Neural cell (in vitro differentiated cells): ENCODE measurements at regions not wholly inside any gene's neighbourhood (a gene's known extent, or its start where the extent isn't known, plus 50 kb on each side); places are given as distances from the start of the nearest gene placed in this dataset.

Source experiments
- H2AFZ ChIP-seq: fragments of 200-600, 300-800 bp; sonication (generic), shearing (Covaris generic); 2 replicates; pipeline ENCODE4 v1.6.0; 2014; ENCODE audit warnings: low read depth, mild to moderate bottlenecking, antibody characterized with exemption, low read length, moderate library complexity
- H3F3A ChIP-seq: fragments of 200-600 bp; shearing (Covaris generic); 2 replicates; pipeline ENCODE4 v1.6.1; 2016; ENCODE audit warnings: mild to moderate bottlenecking, moderate library complexity, mixed read lengths, antibody characterized with exemption, low read length; ENCODE audit not compliant: insufficient read depth, poor library complexity, severe bottlenecking
- H3K27ac ChIP-seq: fragments of 200-600, 300-800 bp; sonication (generic), shearing (Covaris generic); 2 replicates; pipeline ENCODE4 v1.5.1; 2014; ENCODE audit warnings: mild to moderate bottlenecking, low read length, moderate library complexity
- H3K27me3 ChIP-seq: fragments of 300-800, 200-600 bp; sonication (generic), shearing (Covaris generic); 2 replicates; pipeline ENCODE4 v1.6.0; 2014; ENCODE audit warnings: mild to moderate bottlenecking, low read depth, low read length, moderate library complexity; ENCODE audit not compliant: insufficient read depth
- H3K36me3 ChIP-seq: fragments of 300-800, 200-600 bp; sonication (generic), shearing (Covaris generic); 2 replicates; pipeline ENCODE4 v1.5.1; 2014; ENCODE audit warnings: mild to moderate bottlenecking, antibody characterized with exemption, low read length, moderate library complexity; ENCODE audit not compliant: insufficient read depth
- H3K4me2 ChIP-seq: fragments of 300-800, 200-600 bp; sonication (generic), shearing (Covaris generic); 2 replicates; pipeline ENCODE4 v1.6.0; 2014; ENCODE audit warnings: mild to moderate bottlenecking, low read length
- H3K4me3 ChIP-seq: fragments of 300-800, 200-600 bp; sonication (generic), shearing (Covaris generic); 2 replicates; pipeline ENCODE4 v1.5.1; 2014; ENCODE audit warnings: mild to moderate bottlenecking, low read length, moderate library complexity
- H3K79me2 ChIP-seq: fragments of 200-600 bp; shearing (Covaris generic); replicated peaks from 2 replicates; pipeline ENCODE4 v1.6.0; 2014; ENCODE audit warnings: mild to moderate bottlenecking, low read length, moderate library complexity; ENCODE audit not compliant: insufficient read depth
- H3K9ac ChIP-seq: fragments of 300-800, 200-600 bp; sonication (generic), shearing (Covaris generic); 2 replicates; pipeline ENCODE4 v1.6.1; 2016; ENCODE audit warnings: mild to moderate bottlenecking, low read length, mixed read lengths
- H3K9me2 ChIP-seq: fragments of 200-600 bp; shearing (Covaris generic); 2 replicates; pipeline ENCODE4 v1.6.1; 2016; ENCODE audit warnings: mild to moderate bottlenecking, low read length, mixed read lengths; ENCODE audit not compliant: insufficient read depth
- H3K9me3 ChIP-seq: fragments of 200-600, 300-800 bp; sonication (generic), shearing (Covaris generic); 2 replicates; pipeline ENCODE4 v1.6.1; 2016; ENCODE audit warnings: mild to moderate bottlenecking, mixed run types, low read length, moderate library complexity, mixed read lengths
- H4K20me1 ChIP-seq: fragments of 200-600 bp; shearing (Covaris generic); 2 replicates; pipeline ENCODE4 v1.6.1; 2016; ENCODE audit warnings: mild to moderate bottlenecking, mixed run types; ENCODE audit not compliant: insufficient read depth
- EP300 ChIP-seq: fragments of 450-650 bp; conservative IDR thresholded peaks from 2 replicates; pipeline ENCODE4 v1.6.1; 2014; ENCODE audit warnings: antibody characterized with exemption, mild to moderate bottlenecking, moderate library complexity; ENCODE audit not compliant: poor library complexity, severe bottlenecking
- EZH2 ChIP-seq: fragments of 200-600, 300-800 bp; shearing (Covaris generic), sonication (generic); IDR thresholded peaks from 2 replicates; pipeline ENCODE4 v1.6.1; 2014; ENCODE audit warnings: antibody characterized with exemption, low read length, borderline replicate concordance, mild to moderate bottlenecking; ENCODE audit not compliant: insufficient read depth, poor library complexity, severe bottlenecking
- MXI1 ChIP-seq: fragments of 450-650 bp; conservative IDR thresholded peaks from 2 replicates; pipeline ENCODE4 v1.6.1; 2014; ENCODE audit warnings: antibody characterized with exemption, mild to moderate bottlenecking; ENCODE audit not compliant: poor library complexity, severe bottlenecking
- POLR2AphosphoS5 ChIP-seq: IDR thresholded peaks from 2 replicates; pipeline ENCODE4 v1.6.1; 2012
- RAD21 ChIP-seq: fragments of 450-650 bp; conservative IDR thresholded peaks from 2 replicates; pipeline ENCODE4 v1.6.1; 2014; ENCODE audit warnings: antibody characterized with exemption, mild to moderate bottlenecking, moderate library complexity
- SMC3 ChIP-seq: fragments of 450-650 bp; conservative IDR thresholded peaks from 2 replicates; pipeline ENCODE4 v1.6.1; 2014; ENCODE audit warnings: antibody characterized with exemption, mild to moderate bottlenecking, moderate library complexity; ENCODE audit not compliant: poor library complexity
- TAF1 ChIP-seq: IDR thresholded peaks from 2 replicates; pipeline ENCODE4 v1.6.1; 2012; ENCODE audit warnings: low read depth
- TF ChIP-seq, protein P1 (sequence below): IDR thresholded peaks from 2 replicates; pipeline ENCODE4 v1.6.1; 2012; ENCODE audit warnings: borderline replicate concordance
- TF ChIP-seq, protein P2 (sequence below): fragments of 450-650 bp; IDR thresholded peaks from 2 replicates; pipeline ENCODE4 v1.5.1; 2014; ENCODE audit warnings: antibody characterized with exemption, mild to moderate bottlenecking, moderate library complexity; ENCODE audit not compliant: poor library complexity, severe bottlenecking

DNA sequence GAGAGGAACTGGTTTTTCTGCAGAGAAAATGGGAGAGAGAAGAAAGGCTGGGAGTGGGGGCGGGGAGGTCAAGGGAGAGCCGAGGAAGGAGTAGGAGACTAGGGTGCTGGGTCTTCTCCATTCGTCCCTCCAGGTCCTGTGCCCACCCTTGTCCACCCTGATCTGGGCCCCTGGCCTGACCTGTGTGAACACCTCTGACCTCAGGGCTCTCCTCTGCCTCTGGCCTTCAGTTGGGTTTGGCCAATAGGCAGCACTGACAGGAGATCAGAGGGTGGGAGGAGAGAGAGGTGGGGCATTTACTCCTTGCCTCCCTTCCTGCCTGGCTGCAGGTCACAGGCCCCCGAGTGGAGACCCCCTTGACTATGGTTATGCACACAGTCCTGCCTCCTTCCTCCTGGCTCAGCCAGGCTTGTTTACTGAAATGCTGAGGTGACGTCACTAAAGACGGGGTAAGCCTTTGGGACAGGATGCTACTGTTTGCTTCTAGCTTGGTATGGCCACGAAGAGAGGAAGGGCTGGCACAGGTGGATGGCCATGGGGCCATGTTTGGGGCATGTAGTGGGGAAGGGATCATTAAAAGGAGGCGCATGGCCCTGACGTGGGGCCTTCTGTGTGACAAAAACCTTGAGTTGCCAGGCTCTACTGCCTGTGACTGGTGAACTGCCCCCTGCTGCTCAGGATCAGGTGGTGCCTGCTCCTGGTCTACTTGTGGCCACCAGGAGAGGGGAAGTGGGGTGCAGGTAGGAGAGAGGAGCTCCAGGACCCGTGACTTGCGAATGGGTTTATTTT, 248.7 kb upstream of the CSF3R start:
- Histone ChIP-seq H3F3A (no peaks in the 10 kb centered on the region), H3K79me2 (no peaks in the 10 kb centered on the region), H3K9me2 (no peaks in the 10 kb centered on the region), H3K4me2 (no peak overlapping the region), H3K4me3 (no peak overlapping the region), H3K27me3 (no peaks in the 10 kb centered on the region), H3K36me3 (no peaks in the 10 kb centered on the region), H4K20me1 (no peaks in the 10 kb centered on the region), H3K9me3 (no peaks in the 10 kb centered on the region), H2AFZ (no peak overlapping the region), H3K9ac (no peak overlapping the region), H3K27ac (no peak overlapping the region)
- no peak for TF ChIP-seq MXI1
- TF ChIP-seq, protein P1, sequence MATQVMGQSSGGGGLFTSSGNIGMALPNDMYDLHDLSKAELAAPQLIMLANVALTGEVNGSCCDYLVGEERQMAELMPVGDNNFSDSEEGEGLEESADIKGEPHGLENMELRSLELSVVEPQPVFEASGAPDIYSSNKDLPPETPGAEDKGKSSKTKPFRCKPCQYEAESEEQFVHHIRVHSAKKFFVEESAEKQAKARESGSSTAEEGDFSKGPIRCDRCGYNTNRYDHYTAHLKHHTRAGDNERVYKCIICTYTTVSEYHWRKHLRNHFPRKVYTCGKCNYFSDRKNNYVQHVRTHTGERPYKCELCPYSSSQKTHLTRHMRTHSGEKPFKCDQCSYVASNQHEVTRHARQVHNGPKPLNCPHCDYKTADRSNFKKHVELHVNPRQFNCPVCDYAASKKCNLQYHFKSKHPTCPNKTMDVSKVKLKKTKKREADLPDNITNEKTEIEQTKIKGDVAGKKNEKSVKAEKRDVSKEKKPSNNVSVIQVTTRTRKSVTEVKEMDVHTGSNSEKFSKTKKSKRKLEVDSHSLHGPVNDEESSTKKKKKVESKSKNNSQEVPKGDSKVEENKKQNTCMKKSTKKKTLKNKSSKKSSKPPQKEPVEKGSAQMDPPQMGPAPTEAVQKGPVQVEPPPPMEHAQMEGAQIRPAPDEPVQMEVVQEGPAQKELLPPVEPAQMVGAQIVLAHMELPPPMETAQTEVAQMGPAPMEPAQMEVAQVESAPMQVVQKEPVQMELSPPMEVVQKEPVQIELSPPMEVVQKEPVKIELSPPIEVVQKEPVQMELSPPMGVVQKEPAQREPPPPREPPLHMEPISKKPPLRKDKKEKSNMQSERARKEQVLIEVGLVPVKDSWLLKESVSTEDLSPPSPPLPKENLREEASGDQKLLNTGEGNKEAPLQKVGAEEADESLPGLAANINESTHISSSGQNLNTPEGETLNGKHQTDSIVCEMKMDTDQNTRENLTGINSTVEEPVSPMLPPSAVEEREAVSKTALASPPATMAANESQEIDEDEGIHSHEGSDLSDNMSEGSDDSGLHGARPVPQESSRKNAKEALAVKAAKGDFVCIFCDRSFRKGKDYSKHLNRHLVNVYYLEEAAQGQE = no peak
- no peak for TF ChIP-seq POLR2AphosphoS5
- TF ChIP-seq TAF1 = no peak
- TF ChIP-seq RAD21 = no peak
- TF ChIP-seq EP300 = no peak
- no peak for TF ChIP-seq SMC3
- TF ChIP-seq EZH2 = no peak
- TF ChIP-seq, protein P2, sequence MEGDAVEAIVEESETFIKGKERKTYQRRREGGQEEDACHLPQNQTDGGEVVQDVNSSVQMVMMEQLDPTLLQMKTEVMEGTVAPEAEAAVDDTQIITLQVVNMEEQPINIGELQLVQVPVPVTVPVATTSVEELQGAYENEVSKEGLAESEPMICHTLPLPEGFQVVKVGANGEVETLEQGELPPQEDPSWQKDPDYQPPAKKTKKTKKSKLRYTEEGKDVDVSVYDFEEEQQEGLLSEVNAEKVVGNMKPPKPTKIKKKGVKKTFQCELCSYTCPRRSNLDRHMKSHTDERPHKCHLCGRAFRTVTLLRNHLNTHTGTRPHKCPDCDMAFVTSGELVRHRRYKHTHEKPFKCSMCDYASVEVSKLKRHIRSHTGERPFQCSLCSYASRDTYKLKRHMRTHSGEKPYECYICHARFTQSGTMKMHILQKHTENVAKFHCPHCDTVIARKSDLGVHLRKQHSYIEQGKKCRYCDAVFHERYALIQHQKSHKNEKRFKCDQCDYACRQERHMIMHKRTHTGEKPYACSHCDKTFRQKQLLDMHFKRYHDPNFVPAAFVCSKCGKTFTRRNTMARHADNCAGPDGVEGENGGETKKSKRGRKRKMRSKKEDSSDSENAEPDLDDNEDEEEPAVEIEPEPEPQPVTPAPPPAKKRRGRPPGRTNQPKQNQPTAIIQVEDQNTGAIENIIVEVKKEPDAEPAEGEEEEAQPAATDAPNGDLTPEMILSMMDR = no peak

DNA sequence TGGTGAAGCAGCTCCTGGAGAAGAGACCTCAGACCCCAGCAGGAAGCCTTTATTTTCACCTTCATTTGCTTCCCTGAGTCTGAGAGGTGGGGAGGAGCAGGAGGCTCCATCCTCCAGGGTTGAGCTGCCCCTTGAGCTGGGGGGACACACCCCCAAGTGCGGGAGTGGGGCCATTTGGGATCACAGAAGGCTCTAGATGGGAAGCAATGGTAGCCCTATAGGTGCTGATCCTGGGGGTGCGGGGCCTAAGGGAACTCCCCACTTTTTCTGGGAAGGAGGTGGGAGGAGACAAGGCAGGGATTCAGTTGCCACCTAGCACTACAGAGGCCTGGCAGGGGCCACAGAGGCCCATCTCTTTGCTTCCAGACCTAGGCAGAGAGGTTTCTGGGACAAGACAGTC, 247.9 kb upstream of the CSF3R start:
- Histone ChIP-seq H3K36me3 (no peaks in the 10 kb centered on the region), H2AFZ (no peak overlapping the region), H3K9me3 (no peaks in the 10 kb centered on the region), H3K79me2 (no peaks in the 10 kb centered on the region), H3K4me2 (no peak overlapping the region), H3F3A (no peaks in the 10 kb centered on the region), H3K9me2 (no peaks in the 10 kb centered on the region), H3K27ac (no peak overlapping the region), H3K4me3 (no peak overlapping the region), H3K9ac (no peak overlapping the region), H4K20me1 (no peaks in the 10 kb centered on the region), H3K27me3 (no peaks in the 10 kb centered on the region)
- TF ChIP-seq TAF1 = no peak
- TF ChIP-seq EP300 = no peak
- TF ChIP-seq, protein P1 = no peak
